ENCODE measurements at regions not wholly inside any gene's neighbourhood (a gene's known extent, or its start where the extent isn't known, plus 50 kb on each side); places are given as distances from the start of the nearest gene placed in this dataset.

DNA sequence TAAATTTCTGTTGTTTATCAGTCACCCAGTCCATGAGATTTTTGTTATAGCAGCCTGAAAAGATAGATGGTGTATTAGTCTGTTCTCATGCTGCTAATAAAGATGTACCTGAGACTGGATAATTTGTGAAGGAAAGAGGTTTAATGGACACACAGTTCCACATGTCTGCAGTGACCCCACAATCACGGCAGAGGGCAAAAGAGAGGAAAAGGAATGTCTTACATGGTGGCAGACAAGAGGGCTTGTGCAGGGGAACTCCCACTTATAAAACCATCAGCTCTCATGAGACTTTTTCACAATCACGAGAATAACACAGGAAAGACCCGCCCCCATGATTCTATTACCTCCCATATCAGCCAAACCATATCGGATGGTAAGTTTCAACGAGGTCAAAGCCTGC lies 309.2 kb downstream of the LIG4 start:
- DNase-seq, result no peak

DNA sequence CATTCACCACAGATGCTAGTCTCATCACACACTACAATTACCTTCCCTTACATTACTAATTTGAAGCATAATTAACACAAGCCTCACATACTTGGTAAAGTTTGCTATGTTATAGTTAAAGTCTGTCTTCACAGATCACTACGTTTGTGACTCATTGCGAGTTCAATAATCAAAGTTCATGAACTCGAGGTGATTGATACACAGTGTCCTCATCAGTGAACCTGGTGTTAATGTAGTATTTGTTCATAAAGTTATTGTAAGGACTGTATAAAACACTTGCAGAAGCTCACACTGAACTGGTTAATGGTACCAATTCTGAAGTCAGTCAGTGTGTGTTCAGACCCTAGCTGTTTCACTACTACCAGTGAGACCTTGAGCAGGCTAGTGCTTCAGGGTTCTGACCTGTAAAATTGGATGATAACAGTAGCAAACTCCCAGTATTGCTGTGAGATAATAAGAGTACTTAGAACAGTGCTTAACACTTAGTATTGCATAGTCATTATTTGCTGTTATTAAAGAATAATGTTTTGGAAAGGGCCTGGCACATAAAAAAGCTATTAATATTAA lies 313.3 kb downstream of the LIG4 start:
- DNase-seq, result no peak

DNA sequence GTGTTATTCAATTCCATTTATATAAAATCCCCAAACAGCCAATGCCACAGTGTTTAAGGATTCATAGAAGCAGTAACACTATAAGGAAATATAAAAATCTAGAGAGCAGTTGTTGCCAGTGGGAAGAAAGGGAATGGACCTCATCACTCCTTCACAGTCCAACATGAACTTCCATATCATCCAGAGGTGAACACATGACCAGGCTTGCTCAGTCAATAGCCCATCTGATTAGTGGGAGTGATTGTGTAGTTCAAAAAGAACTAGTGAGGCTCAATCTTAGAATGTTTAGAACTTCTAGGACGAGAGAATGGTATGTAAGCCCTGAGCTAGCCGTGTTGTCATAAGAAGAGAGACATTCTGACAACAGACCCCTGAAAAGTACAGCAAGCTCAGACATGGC lies 314.1 kb downstream of the LIG4 start:
- DNase-seq, result no peak

GRCh38 chr13:107900775-107901174 lies 314.6 kb downstream of the LIG4 start:
- no peak for DNase-seq

GRCh38 chr13:107886118-107886517 lies 329.2 kb downstream of the LIG4 start:
- DNase-seq, result no peak

DNA sequence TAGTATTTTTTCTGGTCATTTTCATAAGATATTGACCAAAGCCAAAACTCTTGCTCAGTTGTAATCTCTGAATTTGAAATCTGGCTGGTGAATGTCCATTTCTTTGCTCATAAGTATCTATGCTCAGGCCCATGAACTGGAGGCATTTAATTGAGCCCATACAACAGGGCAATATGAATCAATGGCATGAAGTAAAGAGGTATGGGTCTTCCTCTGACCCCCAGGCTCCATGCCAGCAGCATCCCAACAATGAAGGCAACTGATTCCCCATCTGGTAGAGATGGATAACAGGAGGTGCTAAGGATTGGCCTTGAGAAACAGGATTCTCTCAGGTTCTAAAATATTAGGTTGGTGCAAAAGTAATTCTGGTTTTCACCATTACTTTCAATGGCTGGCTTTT lies 330.8 kb downstream of the LIG4 start:
- DNase-seq, result no peak

DNA sequence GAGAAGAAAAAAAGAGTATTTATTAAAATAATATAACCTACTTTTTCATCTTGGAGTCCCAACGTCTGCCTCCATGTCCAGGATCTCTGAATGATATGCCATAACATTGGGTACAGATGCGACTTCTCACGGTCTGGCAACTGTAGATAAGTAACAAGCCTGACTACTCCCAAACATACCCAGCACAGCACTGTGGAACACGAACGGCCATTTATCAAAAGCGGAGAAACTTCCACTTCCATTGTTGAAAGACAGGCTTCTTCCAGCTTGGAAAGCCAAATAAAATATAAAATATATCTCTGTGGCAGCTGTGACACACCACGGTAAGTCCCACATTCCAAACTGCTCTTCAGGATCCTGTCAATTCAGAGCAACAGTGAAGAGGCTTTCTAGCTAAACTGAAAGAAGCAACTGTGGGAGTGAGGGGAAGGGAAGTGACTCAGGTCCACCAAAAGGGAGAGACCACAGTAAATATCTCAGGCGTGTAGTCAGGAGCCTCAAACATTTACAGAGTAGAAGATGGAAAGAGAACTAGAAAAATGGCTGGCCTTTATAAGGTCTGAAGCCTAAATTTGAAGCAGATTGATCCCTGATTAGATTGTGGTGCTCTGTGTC lies 331.7 kb downstream of the LIG4 start:
- DNase-seq, result no peak

DNA sequence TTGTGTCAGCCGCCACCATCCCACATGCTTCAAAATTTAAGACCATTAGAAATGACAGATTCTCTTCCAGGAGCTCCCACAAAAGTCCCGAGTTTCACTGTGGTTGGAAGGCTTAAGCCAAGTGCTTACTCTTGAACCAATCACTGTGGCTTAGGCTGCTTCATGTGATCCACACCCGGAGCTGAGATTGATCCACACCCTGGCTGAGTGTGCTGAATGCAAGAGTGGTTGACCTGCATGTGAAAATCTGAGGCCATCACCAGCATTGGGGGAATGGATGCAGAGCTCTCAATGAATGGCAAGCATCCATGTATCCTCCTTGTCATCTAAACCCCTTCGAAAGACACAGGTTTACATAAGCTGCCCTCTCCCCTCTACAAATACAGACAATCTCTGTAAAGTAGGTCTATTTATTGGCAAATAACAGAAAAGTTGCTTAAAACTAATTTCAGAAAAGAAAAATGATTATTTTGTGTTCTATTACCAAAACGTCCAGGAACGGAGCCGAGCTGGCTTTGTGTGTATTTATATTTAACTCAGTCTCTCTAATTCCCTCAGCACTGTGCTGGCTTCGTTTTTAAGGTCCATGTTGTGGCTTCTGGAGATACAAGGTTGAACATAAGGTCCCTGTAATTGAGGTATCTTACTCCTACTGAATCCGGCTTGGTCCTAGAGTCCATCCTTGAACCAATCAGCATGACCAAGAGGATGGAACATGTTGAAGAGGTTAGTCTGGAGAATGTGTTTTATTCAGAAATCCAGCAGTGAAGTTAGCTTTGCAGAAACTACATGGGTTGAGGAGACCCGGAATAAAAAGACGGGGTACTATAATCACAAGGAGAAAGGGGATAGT lies 332.4 kb downstream of the LIG4 start:
- no peak for DNase-seq

DNA sequence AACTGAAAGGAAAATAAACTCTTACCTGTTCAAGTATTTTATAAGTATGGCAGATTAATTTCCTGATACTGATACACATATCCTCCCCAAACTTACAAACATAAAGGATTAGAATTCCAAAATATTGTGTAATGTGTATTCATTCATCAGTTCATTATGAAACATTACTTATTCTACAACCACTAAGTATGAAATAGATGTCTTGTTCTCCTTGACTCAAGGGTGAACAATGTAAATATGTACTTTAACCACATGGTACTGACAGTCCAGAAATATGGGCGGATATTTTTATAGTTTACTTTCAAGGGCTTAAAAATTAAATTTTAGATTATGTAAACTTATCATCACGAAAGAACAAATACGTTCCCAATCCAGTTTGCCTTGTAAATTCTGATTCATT lies 334.0 kb downstream of the LIG4 start:
- no peak for DNase-seq

GRCh38 chr13:107874456-107874855 lies 340.9 kb downstream of the LIG4 start:
- DNase-seq, result no peak

GRCh38 chr13:107873926-107874325 lies 341.4 kb downstream of the LIG4 start:
- DNase-seq, result no peak

DNA sequence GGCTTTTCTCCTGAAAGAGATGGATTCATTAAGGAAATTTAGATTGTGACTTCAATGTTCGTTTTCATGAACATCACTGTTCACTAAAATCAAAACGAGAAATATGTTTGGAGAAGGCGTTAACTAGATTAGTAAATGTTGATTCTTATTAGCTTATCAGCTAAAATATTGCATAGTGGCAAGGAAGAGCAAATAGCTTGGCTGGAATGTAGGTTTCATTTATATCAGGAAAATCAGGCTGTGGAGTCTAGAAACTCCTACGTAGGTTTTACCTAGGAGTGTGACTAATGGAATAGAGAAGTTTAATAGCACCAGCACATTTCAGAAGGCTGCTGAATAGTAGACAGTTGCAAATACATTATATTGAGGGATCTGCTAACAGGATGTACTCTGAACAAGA lies 344.9 kb downstream of the LIG4 start:
- DNase-seq, result no peak

DNA sequence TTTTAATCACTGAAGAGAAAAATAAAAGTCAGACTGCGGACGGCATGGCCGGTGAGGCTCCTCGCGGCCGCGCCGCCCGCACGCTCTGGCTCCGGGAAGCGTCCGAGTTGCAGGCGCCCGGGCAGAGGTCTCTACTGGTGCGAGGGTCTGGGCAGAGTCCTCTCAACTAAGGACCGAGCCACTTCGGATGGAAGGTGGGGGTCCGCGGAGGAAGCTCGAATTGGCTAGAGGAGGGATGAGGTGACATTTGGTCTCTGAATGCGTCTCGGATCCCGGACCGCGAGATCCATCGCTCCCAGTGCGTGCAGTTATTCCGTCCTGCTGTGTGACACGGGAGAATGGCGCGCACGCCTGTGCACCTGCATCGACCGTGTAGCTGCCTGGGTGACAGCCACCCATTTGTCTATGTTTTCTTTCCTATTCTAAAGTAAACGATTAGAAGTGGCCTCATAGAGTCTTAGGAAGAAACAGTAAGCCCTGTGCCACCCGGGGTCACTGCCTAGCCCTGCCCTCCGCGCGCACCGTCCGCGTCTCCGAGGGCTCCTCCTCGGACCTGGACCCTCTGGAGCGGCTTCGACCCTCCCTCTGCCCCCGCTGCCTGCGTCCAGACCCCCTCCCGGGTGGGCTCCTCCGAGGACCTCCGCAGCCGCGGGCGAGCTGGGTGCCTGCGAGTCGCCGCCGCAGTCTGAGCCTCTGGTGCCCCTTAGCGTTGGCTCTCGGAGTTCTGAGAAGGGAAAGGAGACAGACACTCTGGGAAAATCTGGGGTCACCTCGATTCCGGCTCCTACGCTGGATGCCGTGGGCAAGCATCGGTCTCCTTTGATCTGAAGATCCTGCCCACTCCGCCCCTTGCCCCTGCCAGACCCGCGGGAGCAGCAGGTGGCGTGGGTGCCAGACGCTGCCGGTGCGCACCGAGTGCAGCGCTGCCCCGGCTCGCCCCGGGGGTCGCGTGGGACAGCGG lies 347.4 kb downstream of the LIG4 start:
- no peak for DNase-seq

- DNase-seq, result no peak
These were observed 348.3 kb downstream of the LIG4 start for GRCh38 chr13:107866941-107867623.

- no peak for DNase-seq
These were observed 349.1 kb downstream of the LIG4 start for GRCh38 chr13:107866032-107866940.

GRCh38 chr13:107865643-107866031 lies 349.7 kb downstream of the LIG4 start:
- no peak for DNase-seq

- no peak for DNase-seq
These were observed 350.1 kb downstream of the LIG4 start for GRCh38 chr13:107865318-107865575.

- no peak for DNase-seq
These were observed 350.6 kb downstream of the LIG4 start for GRCh38 chr13:107864543-107865317.

DNA sequence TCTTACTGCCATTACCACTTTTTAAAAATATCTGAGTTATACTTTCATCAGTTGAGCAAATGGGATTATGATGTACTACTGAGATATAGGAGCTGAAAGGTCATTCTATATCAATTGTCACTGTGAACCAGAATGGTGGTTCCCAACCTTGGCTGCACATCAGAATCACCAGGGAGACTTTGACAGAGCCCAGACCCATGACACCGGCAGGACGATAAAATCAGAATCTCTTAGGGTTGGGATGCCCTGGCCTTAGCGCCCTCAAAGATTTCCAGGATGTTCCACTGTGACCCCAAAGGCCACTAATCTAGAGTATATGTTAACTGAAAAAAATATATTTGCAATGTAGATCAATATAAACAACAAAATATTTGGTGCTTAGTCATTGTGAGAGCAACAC lies 355.1 kb downstream of the LIG4 start:
- no peak for DNase-seq

GRCh38 chr13:107854880-107855279 lies 360.5 kb downstream of the LIG4 start:
- no peak for DNase-seq

DNA sequence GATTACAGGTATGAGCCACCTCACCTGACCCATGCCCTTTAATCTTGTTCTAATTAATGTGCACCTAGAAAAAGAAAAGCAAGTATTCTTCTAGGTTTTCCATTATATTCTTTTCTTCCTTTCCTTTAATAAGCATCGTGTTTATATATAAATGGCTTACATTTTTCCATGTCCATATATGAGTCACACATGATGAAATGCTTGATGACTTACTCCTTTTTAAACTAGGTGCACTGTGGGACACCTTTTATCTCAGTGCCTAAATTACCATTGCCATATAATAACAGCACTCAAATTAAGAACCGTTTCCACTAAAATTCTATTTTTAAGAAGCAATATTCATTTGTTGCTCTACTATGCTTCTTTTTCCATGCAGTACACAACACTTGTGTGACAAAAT lies 363.3 kb downstream of the LIG4 start:
- no peak for DNase-seq
